Colonic mucosa (tissue), 4 donors: ENCODE measurements at regions not wholly inside any gene's neighbourhood (a gene's known extent, or its start where the extent isn't known, plus 50 kb on each side); places are given as distances from the start of the nearest gene placed in this dataset.

ENCODE experiments used
- DNase-seq: peaks from one replicate; pipeline ENCODE4 v3.0.0-alpha.2; 2020
- H3K27ac ChIP-seq: fragments of 200-600 bp; one replicate; pipeline ENCODE4 v1.8.0; 2021
- H3K27me3 ChIP-seq: fragments of 200-600 bp; one replicate; pipeline ENCODE4 v1.8.0; 2021
- H3K36me3 ChIP-seq: fragments of 200-600 bp; one replicate; pipeline ENCODE4 v1.8.0; 2021
- H3K4me1 ChIP-seq: fragments of 200-600 bp; one replicate; pipeline ENCODE4 v1.8.0; 2021; ENCODE audit warnings: mild to moderate bottlenecking
- H3K4me3 ChIP-seq: fragments of 200-600 bp; one replicate; pipeline ENCODE4 v1.8.0; 2021
- H3K9ac ChIP-seq, 2 donors: one replicate each; pipeline ENCODE4 v1.7.0; 2013; ENCODE audit warnings: control low read depth in 2 of 2, low read depth in 2 of 2, low read length in 2 of 2
- H3K9me3 ChIP-seq: fragments of 200-600 bp; one replicate; pipeline ENCODE4 v1.8.0; 2021
- CTCF ChIP-seq: fragments of 200-600 bp; IDR thresholded peaks from one replicate; pipeline ENCODE4 v1.8.0; 2022; ENCODE audit warnings: antibody characterized with exemption, mild to moderate bottlenecking
- intact Hi-C: fragments of 100-400 bp; cut with DNase I; formaldehyde crosslinking; loops from one replicate; pipeline ENCODE4 v1.14.1; 2022
- donor health status: healthy.
- donor health status: DM: no; HTN: no; CAD: no.
- donor health status: DM: no; HTN: no; CAD: no.

- DNase-seq: no peak
- H3K27me3 ChIP-seq: no peaks in the 10 kb centered on the region
- H3K9ac ChIP-seq: no peak overlapping the region
- no peak overlapping the region for H3K4me3 ChIP-seq
- no peaks in the 10 kb centered on the region for H3K36me3 ChIP-seq
- TF ChIP-seq CTCF: no peak
- H3K4me1 ChIP-seq: no peaks in the 10 kb centered on the region
- no peaks in the 10 kb centered on the region for H3K9me3 ChIP-seq
- no peak overlapping the region for H3K27ac ChIP-seq
- intact Hi-C loops: no loop called here
These were observed 93.8 kb upstream of the ZNF469 start for GRCh38 chr16:88289001-88289400.

DNA sequence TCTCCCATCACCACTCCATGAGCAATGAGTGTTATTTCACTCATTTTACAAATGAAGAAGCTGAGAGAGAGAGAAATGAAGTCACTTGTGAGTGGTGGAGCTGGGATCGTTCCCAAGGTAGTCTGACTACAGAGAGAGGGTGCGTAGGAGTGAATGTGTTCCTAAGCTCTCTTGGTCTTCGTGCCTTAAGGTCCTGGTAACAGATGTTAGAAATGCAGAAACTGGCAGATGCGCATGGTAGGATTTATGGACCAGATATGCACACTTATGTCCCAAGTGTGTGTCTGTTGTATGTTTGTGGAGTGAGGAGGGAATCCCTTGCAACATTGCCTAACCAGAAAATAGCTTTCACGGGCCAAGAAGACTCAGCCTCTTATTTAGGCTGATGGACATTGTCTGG, 93.2 kb upstream of the ZNF469 start:
- Histone ChIP-seq H3K9ac (no peak overlapping the region), H3K4me1 (no peaks in the 10 kb centered on the region), H3K9me3 (no peaks in the 10 kb centered on the region), H3K27me3 (no peaks in the 10 kb centered on the region), H3K36me3 (no peaks in the 10 kb centered on the region), H3K4me3 (no peak overlapping the region), H3K27ac (no peak overlapping the region)
- TF ChIP-seq CTCF: no peak
- intact Hi-C loops: no loop called here
- no peak for DNase-seq

DNA sequence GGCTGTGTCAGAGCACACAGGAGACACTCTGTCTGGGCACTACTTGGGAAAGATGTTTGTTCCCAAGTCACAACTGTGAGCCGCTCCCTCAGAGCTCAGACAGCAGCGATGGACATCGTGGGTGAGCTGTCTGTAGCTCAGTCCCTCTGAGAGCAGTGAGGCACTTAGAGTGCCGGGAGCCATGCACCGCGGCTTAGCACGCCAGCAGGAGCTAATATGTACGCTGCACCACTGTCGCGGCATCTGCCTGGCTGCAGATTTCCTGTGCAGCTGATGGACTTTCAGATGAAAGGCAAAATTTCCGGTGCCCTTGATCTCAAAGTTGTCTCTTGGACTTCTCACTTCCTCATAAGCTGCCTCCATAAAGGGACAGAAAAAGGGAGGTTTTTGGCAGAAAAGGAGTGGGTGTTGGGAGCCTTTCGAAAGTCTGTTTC, 92.8 kb upstream of the ZNF469 start:
- no peak for TF ChIP-seq CTCF
- Histone ChIP-seq H3K4me3 (no peak overlapping the region), H3K4me1 (no peaks in the 10 kb centered on the region), H3K9ac (no peak overlapping the region), H3K27ac (no peak overlapping the region), H3K27me3 (no peaks in the 10 kb centered on the region), H3K36me3 (no peaks in the 10 kb centered on the region), H3K9me3 (no peaks in the 10 kb centered on the region)
- DNase-seq: no peak
- intact Hi-C loops: no loop called here

GRCh38 chr16:88290850-88291830, 91.6 kb upstream of the ZNF469 start:
- no peaks in the 10 kb centered on the region for H3K36me3 ChIP-seq
- no peak overlapping the region for H3K9ac ChIP-seq
- H3K9me3 ChIP-seq: no peaks in the 10 kb centered on the region
- H3K4me3 ChIP-seq: no peak overlapping the region
- DNase-seq: no peak
- H3K4me1 ChIP-seq: no peaks in the 10 kb centered on the region
- no peak overlapping the region for H3K27ac ChIP-seq
- intact Hi-C loops: no loop called here
- no peak for TF ChIP-seq CTCF
- H3K27me3 ChIP-seq: no peaks in the 10 kb centered on the region

- DNase-seq: no peak
- H3K4me3 ChIP-seq: no peak overlapping the region
These were observed 90.5 kb upstream of the ZNF469 start for GRCh38 chr16:88292007-88292970.

More at GRCh38 chr16:88292007-88292970, 90.5 kb upstream of the ZNF469 start:
- H3K27ac ChIP-seq: no peak overlapping the region
- H3K36me3 ChIP-seq: no peaks in the 10 kb centered on the region
- no peaks in the 10 kb centered on the region for H3K27me3 ChIP-seq
- no peaks in the 10 kb centered on the region for H3K4me1 ChIP-seq
- no peak overlapping the region for H3K9ac ChIP-seq
- no peak for TF ChIP-seq CTCF
- intact Hi-C loops: no loop called here
- no peaks in the 10 kb centered on the region for H3K9me3 ChIP-seq
